Muscle of arm (tissue), 1 donor: ENCODE measurements at regions not wholly inside any gene's neighbourhood (a gene's known extent, or its start where the extent isn't known, plus 50 kb on each side); places are given as distances from the start of the nearest gene placed in this dataset.
"Not testable (repeated sequence)": the region's sequence is repeated elsewhere in the genome, so short reads cannot be mapped to it uniquely, and the experiment has no call there.

Experiments used
- DNase-seq: peaks from one replicate; pipeline ENCODE4 v3.0.0-alpha.2; 2013

GRCh38 chr2:17460371-17461086 lies 57.7 kb downstream of the RAD51AP2 start:
- DNase-seq = no peak

- DNase-seq = no peak
Measured at GRCh38 chr2:17455343-17455742, 62.9 kb downstream of the RAD51AP2 start.

GRCh38 chr2:17446191-17446590 lies 72.0 kb downstream of the RAD51AP2 start:
- not testable (repeated sequence) for DNase-seq

GRCh38 chr2:17445744-17446143 lies 72.5 kb downstream of the RAD51AP2 start:
- DNase-seq = no peak

- no peak for DNase-seq
Measured at GRCh38 chr2:17442334-17442733, 75.9 kb downstream of the RAD51AP2 start.

GRCh38 chr2:17441790-17442189 lies 76.5 kb downstream of the RAD51AP2 start:
- no peak for DNase-seq

- no peak for DNase-seq
Measured at GRCh38 chr2:17441055-17441771, 77.0 kb downstream of the RAD51AP2 start.

GRCh38 chr2:17430326-17430725 lies 87.9 kb downstream of the RAD51AP2 start:
- DNase-seq = no peak

- DNase-seq = no peak
Measured at GRCh38 chr2:17429130-17429529, 89.1 kb downstream of the RAD51AP2 start.

- DNase-seq = no peak
Measured at GRCh38 chr2:17427401-17427800, 90.8 kb downstream of the RAD51AP2 start.

GRCh38 chr2:17426743-17427142 lies 91.5 kb downstream of the RAD51AP2 start:
- no peak for DNase-seq

GRCh38 chr2:17422061-17422460 lies 96.2 kb downstream of the RAD51AP2 start:
- DNase-seq = no peak

- no peak for DNase-seq
Measured at GRCh38 chr2:17416884-17417391, 101.3 kb downstream of the RAD51AP2 start.

- no peak for DNase-seq
Measured at GRCh38 chr2:17413036-17413435, 105.2 kb downstream of the RAD51AP2 start.

GRCh38 chr2:17401096-17401495 lies 117.1 kb downstream of the RAD51AP2 start:
- DNase-seq = no peak

GRCh38 chr2:17398770-17399169 lies 119.5 kb downstream of the RAD51AP2 start:
- no peak for DNase-seq

GRCh38 chr2:17388798-17389197 lies 129.4 kb downstream of the RAD51AP2 start:
- DNase-seq = no peak

GRCh38 chr2:17387591-17387990 lies 130.6 kb downstream of the RAD51AP2 start:
- DNase-seq = no peak

GRCh38 chr2:17386771-17387170 lies 131.5 kb downstream of the RAD51AP2 start:
- no peak for DNase-seq

- no peak for DNase-seq
Measured at GRCh38 chr2:17380003-17380402, 138.2 kb downstream of the RAD51AP2 start.

GRCh38 chr2:17375262-17375661 lies 143.0 kb downstream of the RAD51AP2 start:
- DNase-seq = no peak

GRCh38 chr2:17373741-17374140 lies 144.5 kb downstream of the RAD51AP2 start:
- DNase-seq = no peak

- DNase-seq = no peak
Measured at GRCh38 chr2:17373041-17373440, 145.2 kb downstream of the RAD51AP2 start.
